Esophagus squamous epithelium (tissue), 5 donors: ENCODE measurements at regions not wholly inside any gene's neighbourhood (a gene's known extent, or its start where the extent isn't known, plus 50 kb on each side); places are given as distances from the start of the nearest gene placed in this dataset.

Source experiments
- DNase-seq: peaks from one replicate; lab custom pipeline; 2025; lab: John Stamatoyannopoulos, UW
- H3K27ac ChIP-seq, 4 donors: fragments of 200-600 bp; sonication (generic); one replicate each; pipeline ENCODE4 v1.5.1; 2016 to 2019; ENCODE audit warnings: mild to moderate bottlenecking in 1 of 4
- H3K27me3 ChIP-seq, 4 donors: fragments of 200-600 bp; sonication (generic); 1 replicate in 3 of 4; 2 replicates in 1 of 4; pipeline versions ENCODE4 v1.5.1 to v1.6.0; 2017 to 2021; ENCODE audit warnings: antibody characterized with exemption in 1 of 4
- H3K36me3 ChIP-seq, 3 donors: fragments of 200-600 bp; sonication (generic); one replicate each; pipeline ENCODE4 v1.5.1; 2016 to 2019
- H3K4me1 ChIP-seq, 3 donors: fragments of 200-600 bp; sonication (generic); one replicate each; pipeline ENCODE4 v1.5.1; 2017 to 2019
- H3K4me3 ChIP-seq, 4 donors: fragments of 200-600 bp; sonication (generic); 1 replicate in 3 of 4; 2 replicates in 1 of 4; pipeline ENCODE4 v1.5.1; 2016 to 2019; ENCODE audit warnings: mild to moderate bottlenecking in 2 of 4, moderate library complexity in 1 of 4
- H3K9me3 ChIP-seq, 3 donors: fragments of 200-600 bp; sonication (generic); one replicate each; pipeline ENCODE4 v1.5.1; 2016 to 2019
- CTCF ChIP-seq, 6 experiments: fragments of 450-650 bp in 4 of 6; fragments of 200-600 bp in 2 of 6; sonication (generic) in 2 of 6; IDR thresholded peaks; one replicate each; pipeline ENCODE4 v1.5.1; 2016 to 2019; ENCODE audit warnings: antibody characterized with exemption in 6 of 6, mild to moderate bottlenecking in 4 of 6, moderate library complexity in 4 of 6
- POLR2A ChIP-seq, 4 donors: fragments of 450-650 bp; IDR thresholded peaks; one replicate each; pipeline ENCODE4 v1.6.1; 2017; ENCODE audit warnings: antibody characterized with exemption in 4 of 4, mild to moderate bottlenecking in 4 of 4, moderate library complexity in 3 of 4
- WGBS, 2 donors: methylation state at CpG; one replicate each; pipeline ENCODE4 v1.1.5; 2018; 5-methylcytosine and 5-hydroxymethylcytosine counted together
- intact Hi-C: fragments of 100-400 bp; cut with DNase I; formaldehyde crosslinking; loops from one replicate; pipeline ENCODE4 v1.15.0; 2022
- donor health status: DM: yes; HTN: yes; CAD: no.

- Histone ChIP-seq H3K36me3 (no peaks in the 10 kb centered on the region), H3K27ac (no peak overlapping the region), H3K4me3 (no peak overlapping the region), H3K9me3 (no peaks in the 10 kb centered on the region), H3K27me3 (no peaks in the 10 kb centered on the region), H3K4me1 (no peaks in the 10 kb centered on the region)
- no peak for TF ChIP-seq CTCF (IDR thresholded peaks at IDR 0.05)
- no peak for TF ChIP-seq POLR2A (IDR thresholded peaks at IDR 0.05)
- DNase-seq: no peak
- intact Hi-C loops: no loop called here
Measured at GRCh38 chr5:27706832-27707231, 668.4 kb upstream of the CDH9 start.

- no peak overlapping the region for H3K27ac ChIP-seq
- intact Hi-C loops: no loop called here
- H3K4me1 ChIP-seq: no peaks in the 10 kb centered on the region
- no peak overlapping the region for H3K4me3 ChIP-seq
- no peak for DNase-seq
- 65 to 70% methylated on average over 3 of the region's 3 CpGs for WGBS, 2 donors
- TF ChIP-seq CTCF (IDR thresholded peaks at IDR 0.05) (no peak), POLR2A (IDR thresholded peaks at IDR 0.05) (no peak)
- no peaks in the 10 kb centered on the region for H3K27me3 ChIP-seq
- H3K36me3 ChIP-seq: no peaks in the 10 kb centered on the region
- no peaks in the 10 kb centered on the region for H3K9me3 ChIP-seq
Measured at GRCh38 chr5:27705661-27706060, 667.3 kb upstream of the CDH9 start.

GRCh38 chr5:27701931-27702903 is 663.8 kb upstream of the CDH9 start:
- Histone ChIP-seq H3K27ac (no peak overlapping the region), H3K27me3 (no peaks in the 10 kb centered on the region), H3K4me1 (no peaks in the 10 kb centered on the region), H3K9me3 (no peaks in the 10 kb centered on the region), H3K4me3 (no peak overlapping the region), H3K36me3 (no peaks in the 10 kb centered on the region)
- DNase-seq: no peak
- TF ChIP-seq POLR2A (IDR thresholded peaks at IDR 0.05): no peak
- no peak for TF ChIP-seq CTCF (IDR thresholded peaks at IDR 0.05)
- intact Hi-C loops: no loop called here
- WGBS, 2 donors: 52 to 53% methylated on average over 6 to 7 of the region's 7 CpGs

GRCh38 chr5:27700526-27700925 is 662.1 kb upstream of the CDH9 start:
- Histone ChIP-seq H3K4me1 (no peaks in the 10 kb centered on the region), H3K36me3 (no peaks in the 10 kb centered on the region), H3K27me3 (no peaks in the 10 kb centered on the region), H3K27ac (no peak overlapping the region), H3K9me3 (no peaks in the 10 kb centered on the region), H3K4me3 (no peak overlapping the region)
- no peak for TF ChIP-seq CTCF (IDR thresholded peaks at IDR 0.05)
- TF ChIP-seq POLR2A (IDR thresholded peaks at IDR 0.05): no peak
- intact Hi-C loops: no loop called here
- no peak for DNase-seq

- DNase-seq: no peak
- 53 to 64% methylated on average over 3 of the region's 3 CpGs for WGBS, 2 donors
- no peaks in the 10 kb centered on the region for H3K36me3 ChIP-seq
- no peak overlapping the region for H3K27ac ChIP-seq
- H3K4me1 ChIP-seq: no peaks in the 10 kb centered on the region
- TF ChIP-seq POLR2A (IDR thresholded peaks at IDR 0.05) (no peak), CTCF (IDR thresholded peaks at IDR 0.05) (no peak)
- no peaks in the 10 kb centered on the region for H3K27me3 ChIP-seq
- intact Hi-C loops: no loop called here
- H3K4me3 ChIP-seq: no peak overlapping the region
- H3K9me3 ChIP-seq: peaks cover 0 to 14% (median 0%) of the 10 kb centered on the region in 3 donors
Measured at GRCh38 chr5:27682600-27682999, 644.2 kb upstream of the CDH9 start.
